H9 (cell line): ENCODE measurements at regions not wholly inside any gene's neighbourhood (a gene's known extent, or its start where the extent isn't known, plus 50 kb on each side); places are given as distances from the start of the nearest gene placed in this dataset.

ENCODE experiments used
- DNase-seq: peaks from one replicate; pipeline ENCODE4 v3.0.0-alpha.2; 2017
- H2AFZ ChIP-seq: one replicate; pipeline ENCODE4 v1.6.1; 2013; ENCODE audit warnings: mild to moderate bottlenecking, low read length, control low read depth, moderate library complexity
- H2AK5ac ChIP-seq: 2 replicates; pipeline ENCODE4 v1.6.1; 2013; ENCODE audit warnings: low read length, control low read depth, mixed read lengths; ENCODE audit not compliant: insufficient read length
- H2BK120ac ChIP-seq: one replicate; pipeline ENCODE4 v1.6.1; 2013; ENCODE audit warnings: low read depth, mild to moderate bottlenecking, low read length, control low read depth, inconsistent platforms; ENCODE audit not compliant: poor library complexity, severe bottlenecking
- H2BK12ac ChIP-seq: 2 replicates; pipeline ENCODE4 v1.6.1; 2013; ENCODE audit warnings: low read length, control low read depth, mixed read lengths, low read depth; ENCODE audit not compliant: insufficient read length
- H2BK15ac ChIP-seq: 2 replicates; pipeline ENCODE4 v1.6.1; 2013; ENCODE audit warnings: low read depth, low read length, control low read depth
- H2BK20ac ChIP-seq: one replicate; pipeline ENCODE4 v1.6.1; 2013; ENCODE audit warnings: low read depth, mild to moderate bottlenecking, low read length, control low read depth, inconsistent platforms; ENCODE audit not compliant: poor library complexity, severe bottlenecking
- H2BK5ac ChIP-seq: 2 replicates; pipeline ENCODE4 v1.6.1; 2013; ENCODE audit warnings: low read length, control low read depth, mixed read lengths; ENCODE audit not compliant: insufficient read length
- H3K14ac ChIP-seq: 2 replicates; pipeline ENCODE4 v1.6.1; 2013; ENCODE audit warnings: low read length, control low read depth; ENCODE audit not compliant: insufficient read depth
- H3K18ac ChIP-seq: 2 replicates; pipeline ENCODE4 v1.6.1; 2013; ENCODE audit warnings: low read depth, mild to moderate bottlenecking, mixed read lengths, low read length, control low read depth; ENCODE audit not compliant: insufficient read length
- H3K23ac ChIP-seq: 2 replicates; pipeline ENCODE4 v1.6.1; 2013; ENCODE audit warnings: low read length, control low read depth, mixed read lengths, low read depth; ENCODE audit not compliant: insufficient read length
- H3K23me2 ChIP-seq: 2 replicates; pipeline ENCODE4 v1.6.1; 2013; ENCODE audit warnings: low read depth, mild to moderate bottlenecking, mixed read lengths, low read length, control low read depth; ENCODE audit not compliant: insufficient read length, poor library complexity, severe bottlenecking
- H3K27ac ChIP-seq: 2 replicates; pipeline ENCODE4 v1.5.1; 2013; ENCODE audit warnings: low read length, control low read depth, mixed read lengths, low read depth; ENCODE audit not compliant: insufficient read length
- H3K27me3 ChIP-seq: 2 replicates; pipeline ENCODE4 v1.6.1; 2013; ENCODE audit warnings: low read length, control low read depth, inconsistent platforms; ENCODE audit not compliant: insufficient read depth
- H3K4ac ChIP-seq: 2 replicates; pipeline ENCODE4 v1.6.1; 2013; ENCODE audit warnings: low read depth, mild to moderate bottlenecking, control low read depth, inconsistent platforms, low read length, moderate library complexity
- H3K4me1 ChIP-seq: 2 replicates; pipeline ENCODE4 v1.6.1; 2013; ENCODE audit warnings: low read length, control low read depth, inconsistent platforms; ENCODE audit not compliant: insufficient read depth
- H3K4me2 ChIP-seq: 2 replicates; pipeline ENCODE4 v1.6.1; 2013; ENCODE audit warnings: low read length, control low read depth, mixed read lengths; ENCODE audit not compliant: insufficient read length, insufficient read depth
- H3K56ac ChIP-seq: 2 replicates; pipeline ENCODE4 v1.6.1; 2013; ENCODE audit warnings: low read depth, mild to moderate bottlenecking, mixed read lengths, low read length, control low read depth; ENCODE audit not compliant: insufficient read length
- H3K79me1 ChIP-seq: 2 replicates; pipeline ENCODE4 v1.6.1; 2013; ENCODE audit warnings: low read depth, mild to moderate bottlenecking, moderate library complexity, low read length, control low read depth, inconsistent platforms; ENCODE audit not compliant: insufficient read depth, poor library complexity, severe bottlenecking
- H3K79me2 ChIP-seq: 2 replicates; pipeline ENCODE4 v1.6.1; 2013; ENCODE audit warnings: low read length, control low read depth, inconsistent platforms; ENCODE audit not compliant: insufficient read depth
- H3K9ac ChIP-seq: 2 replicates; pipeline ENCODE4 v1.6.1; 2013; ENCODE audit warnings: low read length, control low read depth, mixed read lengths; ENCODE audit not compliant: insufficient read length; ENCODE audit errors: extremely low read depth
- H3K9me3 ChIP-seq: one replicate; pipeline ENCODE4 v1.6.1; 2013; ENCODE audit warnings: low read depth, low read length, inconsistent platforms; ENCODE audit not compliant: control insufficient read depth
- H3T11ph ChIP-seq: one replicate; pipeline ENCODE4 v1.6.1; 2013; ENCODE audit warnings: mild to moderate bottlenecking, low read length, control low read depth, inconsistent platforms
- H4K20me1 ChIP-seq: one replicate; pipeline ENCODE4 v1.6.1; 2013; ENCODE audit not compliant: control insufficient read depth, insufficient read length, insufficient read depth
- H4K5ac ChIP-seq: 2 replicates; pipeline ENCODE4 v1.6.1; 2013; ENCODE audit warnings: low read depth, mild to moderate bottlenecking, mixed read lengths, low read length, control low read depth; ENCODE audit not compliant: insufficient read length
- H4K8ac ChIP-seq: replicated peaks from 2 replicates; pipeline ENCODE4 v1.6.1; 2013; ENCODE audit warnings: low read length, control low read depth, mixed read lengths, low read depth; ENCODE audit not compliant: insufficient read length
- H4K91ac ChIP-seq: 2 replicates; pipeline ENCODE4 v1.6.1; 2013; ENCODE audit warnings: low read depth, mild to moderate bottlenecking, moderate library complexity, mixed read lengths, low read length, control low read depth; ENCODE audit not compliant: insufficient read length
- H3K27ac Mint-ChIP-seq, 3 experiments: 2 replicates in 2 of 3; 3 replicates in 1 of 3; pipeline ENCODE4 v1.8.0; 2020 to 2021; ENCODE audit warnings: mixed read lengths in 3 of 3, mild to moderate bottlenecking in 1 of 3, moderate library complexity in 1 of 3
- H3K27me3 Mint-ChIP-seq: 2 replicates; pipeline ENCODE4 v1.8.0; 2021; ENCODE audit warnings: low read depth, mild to moderate bottlenecking, moderate library complexity, mixed read lengths
- H3K36me3 Mint-ChIP-seq, 3 experiments: 2 replicates in 2 of 3; 3 replicates in 1 of 3; pipeline ENCODE4 v1.8.0; 2020 to 2021; ENCODE audit warnings: low read depth in 3 of 3, mixed read lengths in 3 of 3; ENCODE audit not compliant: insufficient read depth in 1 of 3
- H3K4me1 Mint-ChIP-seq, 2 experiments: 2 replicates each; pipeline ENCODE4 v1.8.0; 2020; ENCODE audit warnings: mixed read lengths in 2 of 2
- H3K4me3 Mint-ChIP-seq, 2 experiments: 2 replicates in 1 of 2; 3 replicates in 1 of 2; pipeline ENCODE4 v1.8.0; 2020 to 2021; ENCODE audit warnings: mild to moderate bottlenecking in 2 of 2, mixed read lengths in 2 of 2, moderate library complexity in 1 of 2
- H3K9me3 Mint-ChIP-seq, 2 experiments: 2 replicates in 1 of 2; 3 replicates in 1 of 2; pipeline ENCODE4 v1.8.0; 2020; ENCODE audit warnings: mild to moderate bottlenecking in 2 of 2, mixed read lengths in 2 of 2, moderate library complexity in 1 of 2
- CTCF ChIP-seq: fragments of 200-600 bp; sonication (generic); conservative IDR thresholded peaks from 3 replicates; pipeline ENCODE4 v1.8.0; 2021; ENCODE audit warnings: antibody characterized with exemption, mild to moderate bottlenecking
- WGBS: extraction: QIAGEN DNeasy Blood & Tissue Kit; methylation state at CpG from one replicate; pipeline ENCODE4 v1.1.7; 2013; ENCODE audit warnings: missing lambda C conversion rate, low lambda C conversion rate, mixed read lengths; ENCODE audit not compliant: insufficient read length; ENCODE audit errors: extremely low coverage; 5-methylcytosine and 5-hydroxymethylcytosine counted together

DNA sequence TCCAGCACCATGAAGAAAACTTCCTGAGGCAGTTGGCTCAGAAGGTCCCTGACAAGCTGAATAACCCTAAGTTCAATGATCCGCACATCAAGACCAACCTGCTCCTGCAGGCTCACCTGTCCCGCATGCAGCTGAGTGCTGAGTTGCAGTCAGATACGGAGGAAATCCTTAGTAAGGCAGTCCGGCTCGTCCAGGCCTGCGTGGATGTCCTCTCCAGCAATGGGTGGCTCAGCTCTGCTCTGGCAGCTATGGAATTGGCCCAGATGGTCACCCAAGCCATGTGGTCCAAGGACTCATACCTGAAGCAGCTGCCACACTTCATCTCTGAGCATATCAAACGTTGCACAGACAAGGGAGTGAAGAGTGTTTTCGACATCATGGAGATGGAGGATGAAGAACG lies 88.4 kb upstream of the SMURF2 start:
- WGBS = no CpG with 5 or more reads among the region's 9 CpGs
- Mint-ChIP-seq H3K4me3 (no peak overlapping the region), H3K27ac (no peak overlapping the region), H3K9me3 (no peaks in the 10 kb centered on the region), H3K27me3 (no peaks in the 10 kb centered on the region), H3K4me1 (no peaks in the 10 kb centered on the region), H3K36me3 (peaks cover 5 to 41% (median 31%) of the 10 kb centered on the region in 3 experiments)
- Histone ChIP-seq H3K18ac (no peak overlapping the region), H4K91ac (no peak overlapping the region), H3K9ac (no peak overlapping the region), H3K56ac (no peak overlapping the region), H3K79me1 (no peaks in the 10 kb centered on the region), H3K4me2 (no peak overlapping the region), H3K23ac (no peak overlapping the region), H3K27ac (no peak overlapping the region), H2AFZ (no peak overlapping the region), H3K27me3 (no peaks in the 10 kb centered on the region), H2BK20ac (no peak overlapping the region), H2BK5ac (no peak overlapping the region), H3K4ac (no peak overlapping the region), H4K20me1 (no peaks in the 10 kb centered on the region), H3K4me1 (no peaks in the 10 kb centered on the region), H3K9me3 (no peaks in the 10 kb centered on the region), H4K5ac (no peak overlapping the region), H3K79me2 (no peaks in the 10 kb centered on the region), H4K8ac (no peak overlapping the region), H2AK5ac (no peak overlapping the region), H3K23me2 (no peaks in the 10 kb centered on the region), H2BK12ac (no peak overlapping the region), H2BK15ac (no peak overlapping the region), H3K14ac (no peak overlapping the region), H3T11ph (no peak overlapping the region), H2BK120ac (no peak overlapping the region)
- no peak for TF ChIP-seq CTCF
- DNase-seq = no peak
